ENCODE measurements at regions not wholly inside any gene's neighbourhood (a gene's known extent, or its start where the extent isn't known, plus 50 kb on each side); places are given as distances from the start of the nearest gene placed in this dataset.

DNA sequence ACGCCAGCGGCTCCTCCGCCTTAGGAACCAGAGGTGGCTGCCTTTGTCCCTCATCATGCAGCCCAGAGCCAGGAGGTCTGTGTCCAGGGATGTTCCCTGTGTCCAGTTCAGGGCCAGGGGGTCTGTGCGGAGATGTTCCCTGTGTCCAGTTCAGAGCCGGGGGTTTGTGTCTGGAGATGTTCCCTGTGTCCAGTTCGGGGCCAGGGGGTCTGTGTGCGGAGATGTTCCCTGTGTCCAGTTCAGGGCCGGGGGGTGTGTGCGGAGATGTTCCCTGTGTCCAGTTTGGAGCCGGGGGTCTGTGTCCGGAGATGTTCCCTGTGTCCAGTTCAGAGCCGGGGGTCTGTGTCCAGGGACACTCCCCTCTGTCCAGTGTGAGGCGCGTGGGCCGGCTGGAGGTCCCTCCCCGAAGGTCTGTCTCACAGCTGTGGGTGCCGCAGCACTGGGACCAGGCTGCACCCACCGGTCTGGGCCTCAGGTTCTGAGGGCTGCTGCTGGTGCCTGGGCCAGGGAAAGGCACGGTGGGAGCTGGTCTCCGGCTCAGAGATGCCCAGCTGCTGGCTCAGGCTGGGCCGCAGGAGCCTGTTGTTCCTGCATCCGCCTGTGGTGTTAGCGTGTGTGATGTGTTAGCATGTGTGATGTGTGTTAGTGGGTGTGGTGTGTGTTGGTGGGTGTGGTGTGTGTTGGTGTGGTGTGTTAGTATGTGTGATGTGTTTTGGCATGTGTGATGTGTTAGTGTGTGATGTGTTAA is 67.9 kb upstream of the CFAP46 start:
- TF ChIP-seq JUN (IDR thresholded peaks at IDR 0.05; ENCODE audit: borderline replicate concordance, insufficient read depth, insufficient read length, low read depth) (no peak), POLR2A (IDR thresholded peaks at IDR 0.05; ENCODE audit: low read depth, low read length) (no peak), MYC (IDR thresholded peaks at IDR 0.05; ENCODE audit: low read depth, low read length) (no peak), FOS (IDR thresholded peaks at IDR 0.05; ENCODE audit: borderline replicate concordance, insufficient read depth, low read length) (no peak)
- TF ChIP-seq, protein P1, sequence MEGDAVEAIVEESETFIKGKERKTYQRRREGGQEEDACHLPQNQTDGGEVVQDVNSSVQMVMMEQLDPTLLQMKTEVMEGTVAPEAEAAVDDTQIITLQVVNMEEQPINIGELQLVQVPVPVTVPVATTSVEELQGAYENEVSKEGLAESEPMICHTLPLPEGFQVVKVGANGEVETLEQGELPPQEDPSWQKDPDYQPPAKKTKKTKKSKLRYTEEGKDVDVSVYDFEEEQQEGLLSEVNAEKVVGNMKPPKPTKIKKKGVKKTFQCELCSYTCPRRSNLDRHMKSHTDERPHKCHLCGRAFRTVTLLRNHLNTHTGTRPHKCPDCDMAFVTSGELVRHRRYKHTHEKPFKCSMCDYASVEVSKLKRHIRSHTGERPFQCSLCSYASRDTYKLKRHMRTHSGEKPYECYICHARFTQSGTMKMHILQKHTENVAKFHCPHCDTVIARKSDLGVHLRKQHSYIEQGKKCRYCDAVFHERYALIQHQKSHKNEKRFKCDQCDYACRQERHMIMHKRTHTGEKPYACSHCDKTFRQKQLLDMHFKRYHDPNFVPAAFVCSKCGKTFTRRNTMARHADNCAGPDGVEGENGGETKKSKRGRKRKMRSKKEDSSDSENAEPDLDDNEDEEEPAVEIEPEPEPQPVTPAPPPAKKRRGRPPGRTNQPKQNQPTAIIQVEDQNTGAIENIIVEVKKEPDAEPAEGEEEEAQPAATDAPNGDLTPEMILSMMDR (IDR thresholded peaks at IDR 0.05; ENCODE audit: extremely low read depth in 1 of 2, insufficient read depth in 1 of 2, low read depth in 1 of 2, low read length in 2 of 2) = no peak
- Histone ChIP-seq H3K27ac (ENCODE audit: insufficient read depth, low read depth, low read length) (no peak overlapping the region), H3K4me1 (ENCODE audit: control insufficient read depth, extremely low read depth, insufficient read depth, low read length) (no peaks in the 10 kb centered on the region), H3K9me3 (replicated peaks; ENCODE audit: control insufficient read depth, insufficient read depth, low read length) (no peaks in the 10 kb centered on the region), H3K27me3 (ENCODE audit: control insufficient read depth in 2 of 2, insufficient read depth in 2 of 2, low read length in 2 of 2) (no peaks in the 10 kb centered on the region), H2AFZ (ENCODE audit: low read depth, low read length) (no peak overlapping the region), H3K36me3 (ENCODE audit: control insufficient read depth in 2 of 2, extremely low read depth in 1 of 2, insufficient read depth in 2 of 2, low read length in 2 of 2) (no peaks in the 10 kb centered on the region), H3K9ac (replicated peaks; ENCODE audit: extremely low read depth, insufficient read depth, low read length) (no peak overlapping the region), H3K4me2 (ENCODE audit: insufficient read depth, low read length) (no peak overlapping the region), H3K9me1 (replicated peaks; ENCODE audit: control insufficient read depth, extremely low read depth, insufficient read depth, low read length) (no peaks in the 10 kb centered on the region), H4K20me1 (replicated peaks; ENCODE audit: control insufficient read depth, extremely low read depth, insufficient read depth, low read length) (no peaks in the 10 kb centered on the region), H3K79me2 (ENCODE audit: control insufficient read depth, insufficient read depth, low read length) (no peaks in the 10 kb centered on the region), H3K4me3 (replicated peaks in 1 of 3; ENCODE audit: insufficient read depth in 1 of 3, low read depth in 1 of 3, low read length in 3 of 3) (no peak overlapping the region)
- dilution Hi-C loops (cut with MboI; ENCODE audit: extremely low pct_ligation_motif_present, low sequenced_read_pairs) = no loop called here
- CTCF ChIA-PET = no interaction called here
- no peak for FAIRE-seq
- BruUV-seq (replicated peaks) = no TSS peak
- DNase-seq (ENCODE audit: low read depth, low spot score) = peak; percentile 4
- intact Hi-C loops (cut with micrococcal nuclease) = no loop called here
- POLR2A ChIA-PET = no interaction called here

All from endothelial cell of umbilical vein (primary cell).